ENCODE measurements at regions not wholly inside any gene's neighbourhood (a gene's known extent, or its start where the extent isn't known, plus 50 kb on each side); places are given as distances from the start of the nearest gene placed in this dataset.

- intact Hi-C loops (cut with DNase I) = no loop called here
- no peak for DNase-seq
- Histone ChIP-seq H3K4me1 (peaks cover 0 to 14% (median 12%) of the 10 kb centered on the region in 4 donors), H3K27me3 (no peaks in the 10 kb centered on the region), H3K4me3 (no peak overlapping the region), H3K9me3 (no peaks in the 10 kb centered on the region), H3K36me3 (no peaks in the 10 kb centered on the region), H3K27ac (no peak overlapping the region)
- WGBS, 2 donors = 63 to 69% methylated on average over 8 of the region's 8 CpGs
- peak in 2 of 4 donors; percentile 24 to 45 for TF ChIP-seq POLR2AphosphoS5 (IDR thresholded peaks at IDR 0.05)
- no peak for TF ChIP-seq CTCF (IDR thresholded peaks at IDR 0.05)
Observed at GRCh38 chr5:107293541-107294210, 377.1 kb downstream of the EFNA5 start.

DNA sequence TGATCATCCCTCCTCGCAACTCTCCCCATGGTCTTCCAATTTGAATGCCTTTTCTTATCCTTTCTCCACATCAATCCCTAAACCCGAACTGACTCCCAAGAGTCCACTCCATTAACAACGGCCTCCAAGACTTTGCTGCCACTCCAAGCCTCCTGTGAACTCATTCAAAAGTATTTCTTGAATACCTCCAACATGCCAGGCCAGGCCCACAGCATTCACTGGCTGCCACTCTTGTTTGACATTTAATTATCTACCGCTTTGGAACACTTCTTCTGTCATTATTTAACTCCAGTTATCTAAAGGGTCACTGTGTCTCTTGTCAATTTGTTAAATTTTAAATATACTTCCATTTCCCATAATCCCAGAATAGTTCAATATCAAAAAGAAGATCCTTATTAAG is 378.9 kb downstream of the EFNA5 start:
- no peak overlapping the region for H3K4me3 ChIP-seq
- no peaks in the 10 kb centered on the region for H3K9me3 ChIP-seq
- TF ChIP-seq EP300 (IDR thresholded peaks at IDR 0.05) (no peak), CTCF (IDR thresholded peaks at IDR 0.05) (no peak), POLR2AphosphoS5 (IDR thresholded peaks at IDR 0.05) (no peak), POLR2A (IDR thresholded peaks at IDR 0.05) (no peak)
- peaks cover 0 to 14% (median 12%) of the 10 kb centered on the region in 4 donors for H3K4me1 ChIP-seq
- 94 to 96% methylated on average over 4 of the region's 4 CpGs for WGBS, 2 donors
- no peak for DNase-seq
- no peaks in the 10 kb centered on the region for H3K27me3 ChIP-seq
- no peaks in the 10 kb centered on the region for H3K36me3 ChIP-seq
- intact Hi-C loops (cut with DNase I) = no loop called here
- no peak overlapping the region for H3K27ac ChIP-seq

DNA sequence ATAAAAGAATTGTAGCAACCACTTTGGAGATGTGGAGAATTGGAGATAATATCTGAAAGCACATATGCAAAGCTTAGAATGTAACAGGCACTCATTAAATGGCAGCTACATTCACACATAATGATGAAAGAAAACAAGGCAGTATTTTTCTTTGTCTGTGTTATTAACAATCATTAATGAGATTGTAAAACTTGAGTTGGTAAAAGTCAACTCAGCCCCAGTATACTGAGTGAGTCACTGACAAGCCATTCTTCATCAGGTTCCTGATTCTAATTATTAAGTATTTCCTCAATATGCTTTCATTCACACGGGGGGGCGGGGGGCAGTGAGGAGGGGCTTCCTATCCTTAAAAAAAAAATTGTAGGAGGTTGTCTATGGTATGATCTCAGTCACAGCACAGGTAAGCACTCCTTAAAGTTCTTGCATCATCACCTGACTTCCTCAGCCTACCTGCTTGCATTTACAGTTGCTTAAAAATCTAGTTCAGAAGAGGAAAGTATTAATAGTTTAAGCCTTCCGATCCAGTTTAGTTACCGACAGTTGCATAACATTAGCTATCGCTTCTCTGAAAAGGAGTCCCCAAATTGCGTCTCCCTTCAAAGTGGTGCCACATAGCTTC is 379.8 kb downstream of the EFNA5 start:
- intact Hi-C loops (cut with DNase I) = no loop called here
- H3K4me3 ChIP-seq = no peak overlapping the region
- no peaks in the 10 kb centered on the region for H3K36me3 ChIP-seq
- WGBS, 2 donors = 74 to 91% methylated on average over 6 of the region's 6 CpGs
- no peak overlapping the region for H3K27ac ChIP-seq
- DNase-seq = no peak
- H3K9me3 ChIP-seq = no peaks in the 10 kb centered on the region
- no peaks in the 10 kb centered on the region for H3K27me3 ChIP-seq
- peaks cover 0 to 14% (median 12%) of the 10 kb centered on the region in 4 donors for H3K4me1 ChIP-seq
- TF ChIP-seq POLR2A (IDR thresholded peaks at IDR 0.05) (no peak), EP300 (IDR thresholded peaks at IDR 0.05) (no peak), CTCF (IDR thresholded peaks at IDR 0.05) (no peak), POLR2AphosphoS5 (IDR thresholded peaks at IDR 0.05) (no peak)

GRCh38 chr5:107289030-107289714 is 381.6 kb downstream of the EFNA5 start:
- Histone ChIP-seq H3K9me3 (no peaks in the 10 kb centered on the region), H3K4me1 (peaks cover 0 to 13% (median 8%) of the 10 kb centered on the region in 4 donors), H3K36me3 (no peaks in the 10 kb centered on the region), H3K4me3 (no peak overlapping the region), H3K27ac (no peak overlapping the region), H3K27me3 (no peaks in the 10 kb centered on the region)
- no peak for TF ChIP-seq POLR2A (IDR thresholded peaks at IDR 0.05)
- TF ChIP-seq CTCF (IDR thresholded peaks at IDR 0.05) = no peak
- TF ChIP-seq POLR2AphosphoS5 (IDR thresholded peaks at IDR 0.05) = no peak
- no peak for TF ChIP-seq EP300 (IDR thresholded peaks at IDR 0.05)
- intact Hi-C loops (cut with DNase I) = no loop called here
- DNase-seq = no peak
- 70 to 88% methylated on average over 4 of the region's 4 CpGs for WGBS, 2 donors

Data from sigmoid colon (tissue), 6 donors.